Ascending aorta (tissue), 2 donors: ENCODE measurements at regions not wholly inside any gene's neighbourhood (a gene's known extent, or its start where the extent isn't known, plus 50 kb on each side); places are given as distances from the start of the nearest gene placed in this dataset.

Experiments
- DNase-seq, 2 donors: peaks; one replicate each; pipeline ENCODE4 v3.0.0-alpha.2; 2019; ENCODE audit warnings: low spot score in 2 of 2
- H3K27ac ChIP-seq, 2 donors: fragments of 200-600 bp; sonication (generic); one replicate each; pipeline ENCODE4 v1.5.1; 2016 to 2017; ENCODE audit warnings: mild to moderate bottlenecking in 1 of 2
- H3K27me3 ChIP-seq: fragments of 200-600 bp; sonication (generic); one replicate; pipeline ENCODE4 v1.5.1; 2017
- H3K36me3 ChIP-seq, 2 donors: fragments of 200-600 bp; sonication (generic); one replicate each; pipeline ENCODE4 v1.5.1; 2016
- H3K4me1 ChIP-seq, 2 donors: fragments of 200-600 bp; sonication (generic); one replicate each; pipeline ENCODE4 v1.5.1; 2016 to 2017; ENCODE audit warnings: mild to moderate bottlenecking in 1 of 2
- H3K4me3 ChIP-seq, 2 donors: fragments of 200-600 bp; sonication (generic); one replicate each; pipeline ENCODE4 v1.5.1; 2016 to 2017; ENCODE audit warnings: mild to moderate bottlenecking in 1 of 2
- H3K9me3 ChIP-seq, 2 donors: fragments of 200-600 bp; sonication (generic); one replicate each; pipeline ENCODE4 v1.5.1; 2016
- intact Hi-C: fragments of 100-400 bp; cut with DNase I; formaldehyde crosslinking; loops from one replicate; pipeline ENCODE4 v1.15.1; 2023
- TF ChIP-seq, protein P1 (sequence below), 3 experiments: fragments of 200-600 bp in 2 of 3; fragments of 450-650 bp in 1 of 3; sonication (generic) in 2 of 3; IDR thresholded peaks; one replicate each; pipeline ENCODE4 v1.5.1; 2016 to 2019; ENCODE audit warnings: antibody characterized with exemption in 3 of 3, mild to moderate bottlenecking in 1 of 3, moderate library complexity in 1 of 3

- Histone ChIP-seq H3K4me3 (no peak overlapping the region), H3K9me3 (no peaks in the 10 kb centered on the region), H3K36me3 (no peaks in the 10 kb centered on the region), H3K27ac (no peak overlapping the region), H3K27me3 (no peaks in the 10 kb centered on the region), H3K4me1 (no peaks in the 10 kb centered on the region)
- no peak for DNase-seq
- intact Hi-C loops = no loop called here
- TF ChIP-seq, protein P1, sequence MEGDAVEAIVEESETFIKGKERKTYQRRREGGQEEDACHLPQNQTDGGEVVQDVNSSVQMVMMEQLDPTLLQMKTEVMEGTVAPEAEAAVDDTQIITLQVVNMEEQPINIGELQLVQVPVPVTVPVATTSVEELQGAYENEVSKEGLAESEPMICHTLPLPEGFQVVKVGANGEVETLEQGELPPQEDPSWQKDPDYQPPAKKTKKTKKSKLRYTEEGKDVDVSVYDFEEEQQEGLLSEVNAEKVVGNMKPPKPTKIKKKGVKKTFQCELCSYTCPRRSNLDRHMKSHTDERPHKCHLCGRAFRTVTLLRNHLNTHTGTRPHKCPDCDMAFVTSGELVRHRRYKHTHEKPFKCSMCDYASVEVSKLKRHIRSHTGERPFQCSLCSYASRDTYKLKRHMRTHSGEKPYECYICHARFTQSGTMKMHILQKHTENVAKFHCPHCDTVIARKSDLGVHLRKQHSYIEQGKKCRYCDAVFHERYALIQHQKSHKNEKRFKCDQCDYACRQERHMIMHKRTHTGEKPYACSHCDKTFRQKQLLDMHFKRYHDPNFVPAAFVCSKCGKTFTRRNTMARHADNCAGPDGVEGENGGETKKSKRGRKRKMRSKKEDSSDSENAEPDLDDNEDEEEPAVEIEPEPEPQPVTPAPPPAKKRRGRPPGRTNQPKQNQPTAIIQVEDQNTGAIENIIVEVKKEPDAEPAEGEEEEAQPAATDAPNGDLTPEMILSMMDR (IDR thresholded peaks at IDR 0.05) = no peak
These were observed 944.7 kb upstream of the NDST4 start for GRCh38 chr4:116058129-116058528.

- TF ChIP-seq, protein P1 (IDR thresholded peaks at IDR 0.05) = no peak
- H3K4me1 ChIP-seq = no peaks in the 10 kb centered on the region
- no peak overlapping the region for H3K27ac ChIP-seq
- H3K27me3 ChIP-seq = no peaks in the 10 kb centered on the region
- intact Hi-C loops = no loop called here
- no peak for DNase-seq
- no peaks in the 10 kb centered on the region for H3K9me3 ChIP-seq
- H3K4me3 ChIP-seq = no peak overlapping the region
- no peaks in the 10 kb centered on the region for H3K36me3 ChIP-seq
These were observed 942.7 kb upstream of the NDST4 start for GRCh38 chr4:116055857-116056827.

DNA sequence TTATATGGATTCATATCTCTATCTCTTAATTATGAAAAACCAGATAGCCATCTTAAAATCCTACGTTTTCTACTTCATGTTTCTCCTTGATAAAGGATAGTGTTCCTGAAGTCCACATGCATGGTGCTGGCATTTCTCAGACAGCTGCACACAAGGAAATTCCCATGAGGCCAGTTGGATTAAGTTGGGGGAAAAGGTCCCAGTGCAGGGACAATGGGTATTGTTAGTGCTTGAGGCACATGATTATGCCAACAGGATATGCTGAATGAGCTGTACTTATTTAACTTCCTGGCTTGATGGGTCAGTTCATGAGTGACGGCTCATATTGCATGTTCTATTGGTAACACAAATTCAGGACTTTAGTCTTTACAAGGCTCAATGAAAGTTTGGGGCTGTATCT, 913.9 kb upstream of the NDST4 start:
- TF ChIP-seq, protein P1 (IDR thresholded peaks at IDR 0.05) = no peak
- Histone ChIP-seq H3K4me1 (no peaks in the 10 kb centered on the region), H3K36me3 (no peaks in the 10 kb centered on the region), H3K9me3 (no peaks in the 10 kb centered on the region), H3K4me3 (no peak overlapping the region), H3K27ac (no peak overlapping the region), H3K27me3 (no peaks in the 10 kb centered on the region)
- intact Hi-C loops = no loop called here
- no peak for DNase-seq

- Histone ChIP-seq H3K4me3 (no peak overlapping the region), H3K4me1 (no peaks in the 10 kb centered on the region), H3K36me3 (no peaks in the 10 kb centered on the region), H3K27ac (no peak overlapping the region), H3K9me3 (no peaks in the 10 kb centered on the region), H3K27me3 (no peaks in the 10 kb centered on the region)
- no peak for DNase-seq
- TF ChIP-seq, protein P1 (IDR thresholded peaks at IDR 0.05) = no peak
- intact Hi-C loops = no loop called here
These were observed 911.7 kb upstream of the NDST4 start for GRCh38 chr4:116024954-116025708.

GRCh38 chr4:116023049-116023448, 909.6 kb upstream of the NDST4 start:
- Histone ChIP-seq H3K4me1 (no peaks in the 10 kb centered on the region), H3K36me3 (no peaks in the 10 kb centered on the region), H3K9me3 (no peaks in the 10 kb centered on the region), H3K27me3 (no peaks in the 10 kb centered on the region), H3K4me3 (no peak overlapping the region), H3K27ac (no peak overlapping the region)
- TF ChIP-seq, protein P1 (IDR thresholded peaks at IDR 0.05) = no peak
- DNase-seq = no peak
- intact Hi-C loops = no loop called here
